HUES48 (cell line): ENCODE measurements at regions not wholly inside any gene's neighbourhood (a gene's known extent, or its start where the extent isn't known, plus 50 kb on each side); places are given as distances from the start of the nearest gene placed in this dataset.

Experiments
- H3K27ac ChIP-seq: one replicate; pipeline ENCODE4 v1.7.0; 2013; ENCODE audit warnings: low read depth, low read length, inconsistent platforms
- H3K27me3 ChIP-seq: 2 replicates; pipeline ENCODE4 v1.6.1; 2013; ENCODE audit warnings: mild to moderate bottlenecking, low read length; ENCODE audit not compliant: control insufficient read depth, insufficient read depth
- H3K36me3 ChIP-seq: 2 replicates; pipeline ENCODE4 v1.6.1; 2013; ENCODE audit warnings: low read length; ENCODE audit not compliant: control insufficient read depth, insufficient read depth
- H3K4me1 ChIP-seq: 2 replicates; pipeline ENCODE4 v1.6.1; 2013; ENCODE audit warnings: mild to moderate bottlenecking, low read length; ENCODE audit not compliant: control insufficient read depth, insufficient read depth
- H3K4me3 ChIP-seq: 2 replicates; pipeline ENCODE4 v1.5.1; 2013; ENCODE audit warnings: mild to moderate bottlenecking, low read depth, low read length
- H3K9ac ChIP-seq: 2 replicates; pipeline ENCODE4 v1.6.1; 2013; ENCODE audit warnings: mild to moderate bottlenecking, low read depth, low read length, moderate library complexity
- H3K9me3 ChIP-seq: 2 replicates; pipeline ENCODE4 v1.6.1; 2013; ENCODE audit warnings: low read length; ENCODE audit not compliant: control insufficient read depth, insufficient read depth

- no peaks in the 10 kb centered on the region for H3K9me3 ChIP-seq
- H3K9ac ChIP-seq = no peak overlapping the region
- no peak overlapping the region for H3K4me3 ChIP-seq
- H3K36me3 ChIP-seq = no peaks in the 10 kb centered on the region
- no peaks in the 10 kb centered on the region for H3K4me1 ChIP-seq
- no peak overlapping the region for H3K27ac ChIP-seq
- no peaks in the 10 kb centered on the region for H3K27me3 ChIP-seq
Observed at GRCh38 chr3:117499189-117499870, 789.8 kb downstream of the TUSC7 start.

DNA sequence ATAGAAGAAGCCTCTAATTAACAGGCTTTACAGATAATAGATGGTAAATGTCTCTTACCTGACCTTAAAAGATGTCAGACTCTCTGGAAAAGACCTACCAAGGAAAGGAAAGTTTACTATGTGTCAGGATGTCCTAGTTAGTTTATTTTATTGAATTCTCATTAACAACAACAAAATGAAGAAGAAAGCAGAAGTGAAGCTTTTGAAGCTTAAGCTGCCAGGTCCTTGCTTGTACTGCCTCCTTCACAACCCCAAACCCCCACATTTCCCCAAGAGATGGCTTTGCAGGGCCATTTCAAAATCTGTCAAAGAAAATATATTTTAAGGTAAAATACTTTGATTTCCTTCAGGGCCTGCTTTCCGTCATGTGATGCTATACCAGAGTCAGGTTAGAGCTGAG, 798.4 kb downstream of the TUSC7 start:
- Histone ChIP-seq H3K4me1 (no peaks in the 10 kb centered on the region), H3K27me3 (no peaks in the 10 kb centered on the region), H3K4me3 (no peak overlapping the region), H3K9me3 (no peaks in the 10 kb centered on the region), H3K27ac (no peak overlapping the region), H3K9ac (no peak overlapping the region), H3K36me3 (no peaks in the 10 kb centered on the region)

- H3K27ac ChIP-seq = no peak overlapping the region
- no peaks in the 10 kb centered on the region for H3K27me3 ChIP-seq
- no peak overlapping the region for H3K4me3 ChIP-seq
- no peaks in the 10 kb centered on the region for H3K9me3 ChIP-seq
- no peak overlapping the region for H3K9ac ChIP-seq
- H3K36me3 ChIP-seq = no peaks in the 10 kb centered on the region
- no peaks in the 10 kb centered on the region for H3K4me1 ChIP-seq
Observed at GRCh38 chr3:117509858-117510257, 800.3 kb downstream of the TUSC7 start.

DNA sequence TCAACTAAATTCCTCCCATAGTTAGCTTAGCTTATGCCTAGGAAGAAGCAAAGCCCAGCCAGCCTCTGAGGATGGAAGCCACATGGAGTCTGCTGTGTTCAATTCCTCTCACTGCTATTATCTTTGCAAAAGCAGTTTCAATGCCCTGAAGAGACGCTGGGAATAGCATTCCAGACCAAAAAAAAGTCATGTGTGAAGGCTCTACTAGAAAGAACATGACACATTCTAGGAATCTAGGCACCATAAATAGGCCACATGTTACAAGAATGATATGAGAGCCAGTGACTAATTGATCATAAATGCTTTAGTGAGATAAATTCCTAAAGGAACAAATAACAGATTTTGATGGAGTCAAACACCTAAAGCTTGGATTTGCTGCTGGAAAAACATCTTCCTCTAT, 800.8 kb downstream of the TUSC7 start:
- Histone ChIP-seq H3K9me3 (no peaks in the 10 kb centered on the region), H3K36me3 (no peaks in the 10 kb centered on the region), H3K27me3 (no peaks in the 10 kb centered on the region), H3K4me3 (no peak overlapping the region), H3K27ac (no peak overlapping the region), H3K9ac (no peak overlapping the region), H3K4me1 (no peaks in the 10 kb centered on the region)

DNA sequence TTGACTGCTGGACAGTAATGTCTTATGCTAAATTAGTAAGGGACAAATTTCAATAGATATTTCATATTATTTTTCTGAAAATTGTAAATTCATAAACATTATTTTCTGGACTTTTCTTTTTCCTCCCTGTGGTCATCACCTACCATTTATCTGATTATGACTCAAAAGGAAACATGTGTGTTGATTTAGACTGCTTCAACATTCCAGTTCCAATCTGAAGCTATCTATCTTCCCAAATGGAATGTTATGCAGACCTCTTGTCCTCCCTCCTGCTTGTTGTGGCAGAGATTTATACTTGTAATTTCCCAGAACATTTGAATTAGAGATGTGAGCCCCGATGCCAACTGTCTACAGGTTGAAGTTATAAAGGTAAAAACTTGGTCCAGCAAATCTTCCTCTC, 803.4 kb downstream of the TUSC7 start:
- H3K36me3 ChIP-seq = no peaks in the 10 kb centered on the region
- no peaks in the 10 kb centered on the region for H3K27me3 ChIP-seq
- H3K27ac ChIP-seq = no peak overlapping the region
- no peaks in the 10 kb centered on the region for H3K9me3 ChIP-seq
- no peak overlapping the region for H3K9ac ChIP-seq
- H3K4me3 ChIP-seq = no peak overlapping the region
- no peaks in the 10 kb centered on the region for H3K4me1 ChIP-seq

DNA sequence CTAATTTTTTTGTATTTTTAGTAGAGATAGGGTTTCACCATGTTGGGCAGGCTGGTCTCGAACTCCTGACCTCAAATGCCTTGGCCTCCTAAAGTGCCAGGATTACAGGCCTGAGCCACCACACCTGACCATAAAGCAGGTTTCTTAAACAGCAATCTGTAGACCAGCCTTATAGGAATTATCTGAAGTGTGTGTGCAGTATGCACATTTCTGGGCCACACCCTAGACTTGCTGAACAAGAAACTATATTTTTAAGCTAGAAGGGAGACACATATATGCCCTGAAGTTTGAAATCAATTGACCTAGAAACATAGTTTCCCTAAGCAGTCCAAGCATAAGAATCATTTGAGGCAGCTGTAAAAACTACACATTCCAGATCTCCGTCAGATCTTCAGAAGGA, 805.7 kb downstream of the TUSC7 start:
- Histone ChIP-seq H3K27me3 (no peaks in the 10 kb centered on the region), H3K36me3 (no peaks in the 10 kb centered on the region), H3K4me1 (peaks cover 7% of the 10 kb centered on the region), H3K4me3 (no peak overlapping the region), H3K27ac (no peak overlapping the region), H3K9me3 (no peaks in the 10 kb centered on the region), H3K9ac (no peak overlapping the region)

DNA sequence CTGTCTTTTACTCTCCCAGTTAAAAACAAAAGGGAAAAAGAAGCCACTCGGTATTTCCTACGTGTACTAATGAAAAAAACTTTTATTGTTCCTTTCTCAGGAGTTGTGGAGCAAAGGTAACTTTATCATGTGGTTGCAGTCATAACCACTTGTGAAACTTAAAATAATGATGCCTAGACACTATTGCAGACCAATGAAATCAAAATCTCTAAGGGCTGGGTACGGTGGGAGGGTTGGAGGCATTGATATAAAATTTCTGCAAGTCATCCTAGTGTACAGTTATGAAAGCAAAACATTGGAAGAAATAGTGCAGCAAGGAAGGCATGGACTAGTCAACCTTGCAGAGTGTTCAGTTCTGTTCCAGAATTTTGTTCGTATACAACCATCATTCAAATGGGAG, 808.8 kb downstream of the TUSC7 start:
- Histone ChIP-seq H3K9me3 (no peaks in the 10 kb centered on the region), H3K4me1 (peaks cover 12% of the 10 kb centered on the region), H3K27me3 (no peaks in the 10 kb centered on the region), H3K9ac (no peak overlapping the region), H3K36me3 (no peaks in the 10 kb centered on the region), H3K27ac (no peak overlapping the region), H3K4me3 (no peak overlapping the region)

- H3K27ac ChIP-seq = no peak overlapping the region
- peaks cover 12% of the 10 kb centered on the region for H3K4me1 ChIP-seq
- no peaks in the 10 kb centered on the region for H3K9me3 ChIP-seq
- no peak overlapping the region for H3K4me3 ChIP-seq
- no peaks in the 10 kb centered on the region for H3K27me3 ChIP-seq
- H3K36me3 ChIP-seq = no peaks in the 10 kb centered on the region
- H3K9ac ChIP-seq = no peak overlapping the region
Observed at GRCh38 chr3:117519776-117520175, 810.2 kb downstream of the TUSC7 start.

DNA sequence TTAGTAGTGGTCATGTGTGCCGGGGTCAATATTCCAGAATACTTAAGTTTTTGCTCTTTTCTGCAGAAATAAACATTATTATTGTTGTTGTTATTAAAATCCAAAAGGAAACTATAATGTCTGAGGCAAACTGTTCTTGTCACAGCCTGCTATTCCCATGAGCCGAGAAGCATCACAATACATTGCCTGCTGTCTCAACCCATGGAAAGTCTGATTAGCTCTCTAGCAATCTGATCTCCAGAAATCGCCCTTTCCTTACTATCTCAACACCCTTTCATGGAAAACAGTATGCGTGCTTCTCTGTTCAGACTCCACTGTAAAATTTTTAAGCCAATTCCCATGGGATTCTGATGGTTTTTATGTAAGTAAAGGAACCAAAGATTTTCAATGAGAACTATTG, 811.0 kb downstream of the TUSC7 start:
- Histone ChIP-seq H3K27me3 (no peaks in the 10 kb centered on the region), H3K4me1 (peaks cover 12% of the 10 kb centered on the region), H3K36me3 (no peaks in the 10 kb centered on the region), H3K27ac (peak overlapping the region; percentile 21), H3K9me3 (no peaks in the 10 kb centered on the region), H3K9ac (no peak overlapping the region), H3K4me3 (no peak overlapping the region)

DNA sequence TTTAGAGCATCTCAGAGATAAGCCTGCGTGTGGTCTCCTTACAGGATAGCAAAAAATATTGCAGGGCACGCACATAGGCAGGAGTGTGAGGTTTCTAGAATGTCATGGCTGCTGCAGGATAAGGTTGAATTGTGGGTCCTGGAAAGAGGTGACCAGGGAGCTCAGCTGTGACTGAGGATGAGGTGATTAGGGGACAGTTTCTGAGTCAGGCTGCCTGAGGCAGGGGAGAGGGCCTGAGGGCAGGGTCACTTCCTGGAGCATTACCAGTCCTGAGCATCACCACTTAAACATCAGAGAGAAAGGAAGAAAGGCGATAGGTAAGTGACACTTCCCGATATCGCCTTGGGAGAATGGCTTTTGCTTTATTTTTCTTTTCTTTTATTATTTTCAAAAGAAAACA, 813.8 kb downstream of the TUSC7 start:
- Histone ChIP-seq H3K27me3 (no peaks in the 10 kb centered on the region), H3K4me3 (no peak overlapping the region), H3K9ac (no peak overlapping the region), H3K27ac (no peak overlapping the region), H3K4me1 (peaks cover 12% of the 10 kb centered on the region), H3K36me3 (no peaks in the 10 kb centered on the region), H3K9me3 (no peaks in the 10 kb centered on the region)

GRCh38 chr3:117524890-117525289, 815.3 kb downstream of the TUSC7 start:
- no peaks in the 10 kb centered on the region for H3K27me3 ChIP-seq
- H3K9me3 ChIP-seq = no peaks in the 10 kb centered on the region
- no peak overlapping the region for H3K27ac ChIP-seq
- H3K4me1 ChIP-seq = peaks cover 9% of the 10 kb centered on the region
- no peaks in the 10 kb centered on the region for H3K36me3 ChIP-seq
- no peak overlapping the region for H3K4me3 ChIP-seq
- no peak overlapping the region for H3K9ac ChIP-seq
